ENCODE measurements at regions not wholly inside any gene's neighbourhood (a gene's known extent, or its start where the extent isn't known, plus 50 kb on each side); places are given as distances from the start of the nearest gene placed in this dataset.

DNA sequence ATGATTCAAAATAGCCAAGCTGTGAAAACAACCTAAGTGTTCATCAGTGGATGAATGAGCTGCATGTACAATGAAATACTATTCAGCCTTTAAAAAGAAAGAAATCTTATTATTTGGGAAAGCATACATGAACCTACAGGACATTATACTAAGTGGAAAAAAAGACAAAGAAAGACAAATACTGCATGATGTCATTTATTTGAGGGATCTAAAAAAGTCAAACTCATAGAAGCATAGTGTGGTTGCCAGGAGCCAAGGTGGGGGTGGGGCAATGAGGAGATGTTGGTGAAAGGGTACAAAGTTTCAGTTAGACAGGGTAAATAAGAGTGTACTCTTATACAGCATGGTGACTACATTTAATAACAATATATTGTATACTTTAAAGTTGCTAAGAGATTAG lies 261.5 kb downstream of the PARP8 start:
- Histone ChIP-seq H3K4me1 (replicated peaks) (no peaks in the 10 kb centered on the region), H3K27me3 (replicated peaks; ENCODE audit: insufficient read depth) (no peaks in the 10 kb centered on the region), H3K4me3 (no peak overlapping the region), H3K9me3 (no peaks in the 10 kb centered on the region), H3K27ac (no peak overlapping the region), H3K36me3 (no peaks in the 10 kb centered on the region)
- no peak for DNase-seq (ENCODE audit: low spot score)
- intact Hi-C loops (cut with DNase I), result no loop called here
- no peak for TF ChIP-seq CTCF (IDR thresholded peaks at IDR 0.05)
- no peak for TF ChIP-seq POLR2AphosphoS5 (IDR thresholded peaks at IDR 0.05)

GRCh38 chr5:50929174-50929573 lies 262.7 kb downstream of the PARP8 start:
- DNase-seq (ENCODE audit: low spot score), result no peak
- Histone ChIP-seq H3K36me3 (no peaks in the 10 kb centered on the region), H3K4me3 (no peak overlapping the region), H3K4me1 (replicated peaks) (no peaks in the 10 kb centered on the region), H3K27me3 (replicated peaks; ENCODE audit: insufficient read depth) (no peaks in the 10 kb centered on the region), H3K27ac (no peak overlapping the region), H3K9me3 (no peaks in the 10 kb centered on the region)
- intact Hi-C loops (cut with DNase I), result no loop called here
- no peak for TF ChIP-seq POLR2A (IDR thresholded peaks at IDR 0.05)
- no peak for TF ChIP-seq POLR2AphosphoS5 (IDR thresholded peaks at IDR 0.05)
- no peak for TF ChIP-seq CTCF (IDR thresholded peaks at IDR 0.05)
- WGBS, result 66% methylated on average over 3 of the region's 3 CpGs

GRCh38 chr5:50934343-50934742 lies 267.9 kb downstream of the PARP8 start:
- TF ChIP-seq CTCF (IDR thresholded peaks at IDR 0.05) (no peak), POLR2A (IDR thresholded peaks at IDR 0.05) (no peak), POLR2AphosphoS5 (IDR thresholded peaks at IDR 0.05) (no peak)
- H3K27ac ChIP-seq, result no peak overlapping the region
- H3K27me3 ChIP-seq (replicated peaks; ENCODE audit: insufficient read depth), result no peaks in the 10 kb centered on the region
- H3K9me3 ChIP-seq, result no peaks in the 10 kb centered on the region
- no peak for DNase-seq (ENCODE audit: low spot score)
- intact Hi-C loops (cut with DNase I), result no loop called here
- H3K4me1 ChIP-seq (replicated peaks), result no peaks in the 10 kb centered on the region
- WGBS, result 89% methylated on average over 2 of the region's 2 CpGs
- H3K36me3 ChIP-seq, result no peaks in the 10 kb centered on the region
- H3K4me3 ChIP-seq, result no peak overlapping the region

GRCh38 chr5:50945139-50945538 lies 278.7 kb downstream of the PARP8 start:
- no peaks in the 10 kb centered on the region for H3K27me3 ChIP-seq (replicated peaks; ENCODE audit: insufficient read depth)
- H3K9me3 ChIP-seq, result no peaks in the 10 kb centered on the region
- DNase-seq (ENCODE audit: low spot score), result no peak
- H3K4me1 ChIP-seq (replicated peaks), result no peaks in the 10 kb centered on the region
- H3K36me3 ChIP-seq, result no peaks in the 10 kb centered on the region
- TF ChIP-seq POLR2A (IDR thresholded peaks at IDR 0.05) (no peak), CTCF (IDR thresholded peaks at IDR 0.05) (no peak), POLR2AphosphoS5 (IDR thresholded peaks at IDR 0.05) (no peak)
- 100% methylated on average over 2 of the region's 2 CpGs for WGBS
- H3K4me3 ChIP-seq, result no peak overlapping the region
- intact Hi-C loops (cut with DNase I), result no loop called here
- H3K27ac ChIP-seq, result no peak overlapping the region

- Histone ChIP-seq H3K36me3 (no peaks in the 10 kb centered on the region), H3K27me3 (replicated peaks; ENCODE audit: insufficient read depth) (no peaks in the 10 kb centered on the region), H3K9me3 (no peaks in the 10 kb centered on the region), H3K4me1 (replicated peaks) (no peaks in the 10 kb centered on the region), H3K27ac (no peak overlapping the region), H3K4me3 (no peak overlapping the region)
- intact Hi-C loops (cut with DNase I), result no loop called here
- no peak for DNase-seq (ENCODE audit: low spot score)
- no peak for TF ChIP-seq POLR2AphosphoS5 (IDR thresholded peaks at IDR 0.05)
- no peak for TF ChIP-seq CTCF (IDR thresholded peaks at IDR 0.05)
- no peak for TF ChIP-seq POLR2A (IDR thresholded peaks at IDR 0.05)
- 59% methylated on average over 6 of the region's 6 CpGs for WGBS
Measured at GRCh38 chr5:50947906-50948683, 281.7 kb downstream of the PARP8 start.
